HG03439 (cell line): ENCODE measurements at regions not wholly inside any gene's neighbourhood (a gene's known extent, or its start where the extent isn't known, plus 50 kb on each side); places are given as distances from the start of the nearest gene placed in this dataset.

Experiments used
- ATAC-seq: cut with Tn5 transposase; IDR thresholded peaks from one replicate; pipeline ENCODE4 v1.9.1; 2021; ENCODE audit warnings: mild to moderate bottlenecking, moderate library complexity; ENCODE audit not compliant: unreplicated experiment

- peak; percentile 75 for ATAC-seq
These were observed 65.8 kb upstream of the LEKR1 start for GRCh38 chr3:156760333-156760732.

GRCh38 chr3:156761007-156761406 is 65.1 kb upstream of the LEKR1 start:
- no peak for ATAC-seq

- ATAC-seq = no peak
These were observed 64.3 kb upstream of the LEKR1 start for GRCh38 chr3:156761713-156762451.

- ATAC-seq = no peak
These were observed 63.4 kb upstream of the LEKR1 start for GRCh38 chr3:156762631-156763185.

GRCh38 chr3:156763386-156763785 is 62.8 kb upstream of the LEKR1 start:
- no peak for ATAC-seq

- no peak for ATAC-seq
These were observed 62.0 kb upstream of the LEKR1 start for GRCh38 chr3:156763931-156764720.

- no peak for ATAC-seq
These were observed 61.4 kb upstream of the LEKR1 start for GRCh38 chr3:156764751-156765150.

GRCh38 chr3:156768390-156768789 is 57.8 kb upstream of the LEKR1 start:
- ATAC-seq = no peak

GRCh38 chr3:156769721-156770654 is 56.2 kb upstream of the LEKR1 start:
- ATAC-seq = no peak

- ATAC-seq = no peak
These were observed 55.3 kb upstream of the LEKR1 start for GRCh38 chr3:156770699-156771414.

GRCh38 chr3:156772588-156773206 is 53.5 kb upstream of the LEKR1 start:
- no peak for ATAC-seq

GRCh38 chr3:156776031-156776430 is 50.1 kb upstream of the LEKR1 start:
- ATAC-seq = no peak
